Thyroid gland (tissue), 4 donors: ENCODE measurements at regions not wholly inside any gene's neighbourhood (a gene's known extent, or its start where the extent isn't known, plus 50 kb on each side); places are given as distances from the start of the nearest gene placed in this dataset.
"Not testable (repeated sequence)": the region's sequence is repeated elsewhere in the genome, so short reads cannot be mapped to it uniquely, and the experiment has no call there.

Source experiments
- DNase-seq, 2 donors: peaks; one replicate each; pipeline ENCODE4 v3.0.0-alpha.2; 2019
- H3K27ac ChIP-seq, 3 donors: fragments of 200-600 bp; sonication (generic); 1 replicate in 2 of 3; 2 replicates in 1 of 3; pipeline ENCODE4 v1.5.1; 2016 to 2019; ENCODE audit warnings: mild to moderate bottlenecking in 1 of 3, moderate library complexity in 1 of 3
- H3K27me3 ChIP-seq: fragments of 200-600 bp; sonication (generic); one replicate; pipeline ENCODE4 v1.5.1; 2019
- H3K36me3 ChIP-seq, 2 donors: fragments of 200-600 bp; sonication (generic); one replicate each; pipeline ENCODE4 v1.5.1; 2016 to 2019
- H3K4me1 ChIP-seq, 2 donors: fragments of 200-600 bp; sonication (generic); one replicate each; pipeline ENCODE4 v1.5.1; 2017 to 2019
- H3K4me3 ChIP-seq, 3 donors: fragments of 200-600 bp; sonication (generic); replicated peaks in 1 of 3; 1 replicate in 2 of 3; 2 replicates in 1 of 3; pipeline ENCODE4 v1.5.1; 2016; ENCODE audit warnings: mild to moderate bottlenecking in 1 of 3
- H3K9me3 ChIP-seq: fragments of 200-600 bp; sonication (generic); one replicate; pipeline ENCODE4 v1.5.1; 2017
- CTCF ChIP-seq, 6 experiments: fragments of 200-600 bp in 3 of 6; fragments of 450-650 bp in 3 of 6; sonication (generic) in 3 of 6; IDR thresholded peaks; one replicate each; pipeline ENCODE4 v1.5.1; 2016 to 2019; ENCODE audit warnings: antibody characterized with exemption in 6 of 6, mild to moderate bottlenecking in 2 of 6, inconsistent platforms in 1 of 6, moderate library complexity in 1 of 6
- POLR2A ChIP-seq, 2 donors: fragments of 450-650 bp; IDR thresholded peaks; one replicate each; pipeline ENCODE4 v1.6.1; 2017; ENCODE audit warnings: antibody characterized with exemption in 2 of 2, mild to moderate bottlenecking in 2 of 2, moderate library complexity in 1 of 2
- WGBS, 2 donors: methylation state at CpG; one replicate each; pipeline ENCODE4 v1.1.5; 2017; 5-methylcytosine and 5-hydroxymethylcytosine counted together
- intact Hi-C: fragments of 100-400 bp; cut with DNase I; formaldehyde crosslinking; loops from one replicate; pipeline ENCODE4 v1.15.1; 2023

- 69 to 84% methylated on average over 3 of the region's 3 CpGs for WGBS, 2 donors
- no peak overlapping the region for H3K27ac ChIP-seq
- intact Hi-C loops: no loop called here
Measured at GRCh38 chr6:117791012-117791411, 115.7 kb downstream of the NUS1 start.

GRCh38 chr6:117795234-117795633, 111.8 kb upstream of the SLC35F1 start:
- no peaks in the 10 kb centered on the region for H3K36me3 ChIP-seq
- no peaks in the 10 kb centered on the region for H3K9me3 ChIP-seq
- 58 to 61% methylated on average over 1 of the region's 1 CpG for WGBS, 2 donors
- no peak for DNase-seq
- TF ChIP-seq POLR2A (IDR thresholded peaks at IDR 0.05) (no peak), CTCF (IDR thresholded peaks at IDR 0.05) (no peak)
- H3K4me1 ChIP-seq: no peaks in the 10 kb centered on the region
- H3K4me3 ChIP-seq: no peak overlapping the region
- H3K27ac ChIP-seq: no peak overlapping the region
- intact Hi-C loops: no loop called here
- no peaks in the 10 kb centered on the region for H3K27me3 ChIP-seq

More at GRCh38 chr6:117791012-117791411, 115.7 kb downstream of the NUS1 start:
- H3K9me3 ChIP-seq: no peaks in the 10 kb centered on the region
- H3K4me1 ChIP-seq: no peaks in the 10 kb centered on the region
- no peak for DNase-seq
- H3K36me3 ChIP-seq: no peaks in the 10 kb centered on the region
- H3K27me3 ChIP-seq: no peaks in the 10 kb centered on the region
- no peak for TF ChIP-seq POLR2A (IDR thresholded peaks at IDR 0.05)
- no peak for TF ChIP-seq CTCF (IDR thresholded peaks at IDR 0.05)
- H3K4me3 ChIP-seq: no peak overlapping the region

GRCh38 chr6:117798819-117799218, 108.2 kb upstream of the SLC35F1 start:
- H3K4me3 ChIP-seq, H3K27ac ChIP-seq, H3K4me1 ChIP-seq, H3K27me3 ChIP-seq, DNase-seq, H3K36me3 ChIP-seq, H3K9me3 ChIP-seq, intact Hi-C loops: not testable (repeated sequence)
- WGBS, 2 donors: 98 to 100% methylated on average over 2 of the region's 2 CpGs

- WGBS, 2 donors: 67 to 87% methylated on average over 3 to 5 of the region's 6 CpGs
- Histone ChIP-seq H3K9me3 (no peaks in the 10 kb centered on the region), H3K36me3 (no peaks in the 10 kb centered on the region), H3K27ac (no peak overlapping the region), H3K27me3 (no peaks in the 10 kb centered on the region), H3K4me3 (no peak overlapping the region), H3K4me1 (no peaks in the 10 kb centered on the region)
- TF ChIP-seq CTCF (IDR thresholded peaks at IDR 0.05): no peak
- TF ChIP-seq POLR2A (IDR thresholded peaks at IDR 0.05): no peak
- no peak for DNase-seq
- intact Hi-C loops: no loop called here
Measured at GRCh38 chr6:117810269-117810668, 96.8 kb upstream of the SLC35F1 start.

GRCh38 chr6:117817499-117817898, 89.6 kb upstream of the SLC35F1 start:
- H3K9me3 ChIP-seq: no peaks in the 10 kb centered on the region
- intact Hi-C loops: no loop called here
- no peaks in the 10 kb centered on the region for H3K4me1 ChIP-seq
- H3K27ac ChIP-seq: no peak overlapping the region
- H3K36me3 ChIP-seq: no peaks in the 10 kb centered on the region
- no peaks in the 10 kb centered on the region for H3K27me3 ChIP-seq
- WGBS, 2 donors: 86% methylated on average over 5 of the region's 5 CpGs
- no peak for DNase-seq
- no peak for TF ChIP-seq POLR2A (IDR thresholded peaks at IDR 0.05)
- TF ChIP-seq CTCF (IDR thresholded peaks at IDR 0.05): no peak
- no peak overlapping the region for H3K4me3 ChIP-seq

- TF ChIP-seq POLR2A (IDR thresholded peaks at IDR 0.05) (no peak), CTCF (IDR thresholded peaks at IDR 0.05) (no peak)
- Histone ChIP-seq H3K4me3 (no peak overlapping the region), H3K4me1 (no peaks in the 10 kb centered on the region), H3K27ac (no peak overlapping the region), H3K27me3 (no peaks in the 10 kb centered on the region), H3K36me3 (no peaks in the 10 kb centered on the region), H3K9me3 (no peaks in the 10 kb centered on the region)
- intact Hi-C loops: no loop called here
- DNase-seq: no peak
Measured at GRCh38 chr6:117817992-117818391, 89.1 kb upstream of the SLC35F1 start.
